Kidney epithelial cell (primary cell): ENCODE measurements at regions not wholly inside any gene's neighbourhood (a gene's known extent, or its start where the extent isn't known, plus 50 kb on each side); places are given as distances from the start of the nearest gene placed in this dataset.

Experiments
- DNase-seq: peaks from one replicate; pipeline ENCODE4 v3.0.0-alpha.2; 2010; ENCODE audit warnings: low read depth
- H3K27me3 ChIP-seq: 2 replicates; pipeline ENCODE4 v1.6.0; 2011; ENCODE audit warnings: low read length; ENCODE audit not compliant: control insufficient read depth, insufficient read depth
- H3K36me3 ChIP-seq: 2 replicates; pipeline ENCODE4 v1.5.1; 2011; ENCODE audit warnings: low read length; ENCODE audit not compliant: control insufficient read depth, insufficient read depth
- H3K4me3 ChIP-seq: 2 replicates; pipeline ENCODE4 v1.5.1; 2011; ENCODE audit warnings: low read depth, mild to moderate bottlenecking, control low read depth, low read length
- CTCF ChIP-seq: IDR thresholded peaks from 2 replicates; pipeline ENCODE4 v1.5.1; 2011; ENCODE audit warnings: mild to moderate bottlenecking, moderate library complexity, low read length, control low read depth, inconsistent platforms; ENCODE audit not compliant: insufficient read depth, poor library complexity, severe bottlenecking

- no peak for DNase-seq
- H3K4me3 ChIP-seq, result no peak overlapping the region
- no peaks in the 10 kb centered on the region for H3K36me3 ChIP-seq
- no peaks in the 10 kb centered on the region for H3K27me3 ChIP-seq
- TF ChIP-seq CTCF, result no peak
Observed at GRCh38 chr2:8526403-8526696, 155.5 kb upstream of the ID2 start.

- Histone ChIP-seq H3K36me3 (no peaks in the 10 kb centered on the region), H3K27me3 (no peaks in the 10 kb centered on the region), H3K4me3 (no peak overlapping the region)
- TF ChIP-seq CTCF, result no peak
- no peak for DNase-seq
Observed at GRCh38 chr2:8527031-8527430, 154.8 kb upstream of the ID2 start.

- no peak for TF ChIP-seq CTCF
Observed at GRCh38 chr2:8527676-8528075, 154.2 kb upstream of the ID2 start.

GRCh38 chr2:8528863-8529262, 153.0 kb upstream of the ID2 start:
- no peaks in the 10 kb centered on the region for H3K36me3 ChIP-seq
- TF ChIP-seq CTCF, result no peak
- no peak for DNase-seq
- no peak overlapping the region for H3K4me3 ChIP-seq
- no peaks in the 10 kb centered on the region for H3K27me3 ChIP-seq

More at GRCh38 chr2:8527676-8528075, 154.2 kb upstream of the ID2 start:
- Histone ChIP-seq H3K4me3 (no peak overlapping the region), H3K27me3 (no peaks in the 10 kb centered on the region), H3K36me3 (no peaks in the 10 kb centered on the region)
- no peak for DNase-seq

GRCh38 chr2:8529706-8530277, 152.1 kb upstream of the ID2 start:
- DNase-seq, result no peak
- Histone ChIP-seq H3K36me3 (no peaks in the 10 kb centered on the region), H3K4me3 (no peak overlapping the region), H3K27me3 (no peaks in the 10 kb centered on the region)
- TF ChIP-seq CTCF, result no peak

- DNase-seq, result no peak
- TF ChIP-seq CTCF, result no peak
- no peak overlapping the region for H3K4me3 ChIP-seq
- no peaks in the 10 kb centered on the region for H3K27me3 ChIP-seq
- H3K36me3 ChIP-seq, result no peaks in the 10 kb centered on the region
Observed at GRCh38 chr2:8531481-8531880, 150.4 kb upstream of the ID2 start.
